ENCODE measurements at regions not wholly inside any gene's neighbourhood (a gene's known extent, or its start where the extent isn't known, plus 50 kb on each side); places are given as distances from the start of the nearest gene placed in this dataset.

DNA sequence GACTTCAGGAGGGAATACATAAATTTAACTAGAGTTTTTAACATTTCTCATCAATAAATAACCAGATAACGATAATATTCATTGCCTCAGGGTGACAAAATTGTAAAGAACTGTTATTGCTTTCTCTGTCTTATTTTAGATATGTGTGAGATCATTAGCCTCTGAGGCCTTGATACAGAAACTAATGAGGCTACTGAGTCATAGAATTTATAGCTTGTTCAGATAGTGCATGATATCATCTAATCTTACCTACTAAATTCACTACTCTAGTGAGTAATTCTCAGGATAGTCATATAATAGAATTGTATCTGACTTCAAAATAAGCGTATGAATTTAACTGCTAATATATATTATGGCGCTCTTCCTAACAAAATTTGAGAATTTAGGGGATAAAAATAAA, 360.8 kb upstream of the KLHL1 start:
- DNase-seq: no peak

- peak in 1 of 2 experiments; percentile 10 for DNase-seq
Measured at GRCh38 chr13:70457474-70457873, 349.2 kb upstream of the KLHL1 start.

GRCh38 chr13:70448820-70449219, 340.6 kb upstream of the KLHL1 start:
- DNase-seq: no peak

DNA sequence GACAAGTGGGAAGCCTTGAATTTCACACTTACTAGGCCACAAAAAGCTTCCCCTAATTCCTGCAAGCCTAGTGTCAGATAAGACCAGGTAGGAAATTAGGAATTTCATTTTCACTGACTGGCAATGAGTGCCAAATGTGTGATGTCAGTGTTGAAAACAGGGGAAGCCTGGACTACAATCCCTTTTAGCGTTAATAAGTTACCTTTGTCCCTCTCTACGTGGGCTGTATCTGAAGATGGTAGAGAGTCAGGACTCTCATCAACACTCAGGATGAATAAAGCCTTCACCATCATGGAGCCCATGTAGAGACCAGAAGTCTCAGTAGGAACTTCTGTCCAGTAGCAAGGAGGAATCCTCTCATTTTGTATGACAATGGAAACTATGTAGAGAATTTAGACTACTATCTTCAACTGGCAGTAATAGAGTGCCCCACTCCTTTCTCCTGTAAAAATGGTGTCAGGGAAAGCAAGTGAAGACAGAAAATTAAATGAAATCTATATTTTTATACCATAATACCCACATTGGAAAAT, 324.1 kb upstream of the KLHL1 start:
- no peak for DNase-seq

DNA sequence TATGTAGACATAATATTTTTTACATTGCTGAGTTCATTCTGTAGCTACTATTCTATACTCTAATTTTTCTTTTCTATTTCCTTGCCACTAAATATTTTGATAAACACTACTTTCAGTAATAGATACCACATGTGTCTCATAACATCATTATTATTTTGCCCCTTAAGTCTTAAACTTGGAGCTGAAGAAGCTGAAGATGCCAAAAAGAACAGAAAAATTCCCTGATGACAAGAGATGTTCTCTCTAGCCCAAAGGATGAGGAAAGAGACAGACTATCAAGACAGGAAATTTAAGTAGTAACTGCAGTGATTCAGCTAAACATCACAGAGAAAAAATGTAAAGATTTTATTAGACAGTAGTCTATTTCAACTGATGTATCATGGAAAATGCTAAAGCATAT, 322.0 kb upstream of the KLHL1 start:
- no peak for DNase-seq

DNA sequence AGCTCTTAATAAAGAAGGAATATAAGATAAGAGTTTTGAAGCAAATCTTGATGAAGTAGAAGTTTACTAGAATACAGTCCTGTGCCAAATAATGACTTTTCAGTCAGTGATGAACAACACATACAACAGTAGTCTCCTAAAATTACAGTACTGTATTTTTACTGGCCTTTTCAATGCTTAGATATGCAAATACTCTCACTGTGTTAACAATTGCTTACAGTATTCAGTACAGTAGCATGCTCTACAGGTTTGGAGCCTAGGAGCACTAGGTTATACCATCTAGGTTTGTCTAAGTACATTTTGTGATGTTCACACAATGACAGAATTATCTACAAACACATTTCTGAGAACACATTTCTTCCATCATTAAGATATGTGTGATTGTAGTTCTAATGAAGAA, 316.7 kb upstream of the KLHL1 start:
- DNase-seq: no peak

DNA sequence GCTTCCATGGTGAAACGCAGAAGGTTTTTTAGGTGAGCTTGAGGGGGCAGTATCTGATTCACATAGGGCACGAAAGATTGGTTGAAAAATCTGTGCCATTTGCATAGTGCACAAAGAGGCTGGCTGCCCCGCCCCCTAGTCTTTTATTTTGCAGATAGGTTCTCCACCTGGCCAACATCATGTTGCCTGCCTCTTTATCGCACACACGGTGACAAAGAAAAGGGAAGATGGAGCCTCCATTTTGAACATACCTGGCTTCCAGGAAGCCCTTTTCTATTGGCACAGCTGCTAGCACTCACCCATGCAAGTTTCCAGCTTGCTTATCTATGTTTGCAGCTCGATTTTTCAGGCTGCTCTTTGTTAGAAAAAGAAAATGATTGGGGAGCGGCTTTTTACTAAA, 316.2 kb upstream of the KLHL1 start:
- DNase-seq: no peak

- no peak for DNase-seq
Measured at GRCh38 chr13:70415136-70415535, 306.9 kb upstream of the KLHL1 start.

GRCh38 chr13:70408865-70409264, 300.6 kb upstream of the KLHL1 start:
- no peak for DNase-seq

- no peak for DNase-seq
Measured at GRCh38 chr13:70407486-70407885, 299.2 kb upstream of the KLHL1 start.

DNA sequence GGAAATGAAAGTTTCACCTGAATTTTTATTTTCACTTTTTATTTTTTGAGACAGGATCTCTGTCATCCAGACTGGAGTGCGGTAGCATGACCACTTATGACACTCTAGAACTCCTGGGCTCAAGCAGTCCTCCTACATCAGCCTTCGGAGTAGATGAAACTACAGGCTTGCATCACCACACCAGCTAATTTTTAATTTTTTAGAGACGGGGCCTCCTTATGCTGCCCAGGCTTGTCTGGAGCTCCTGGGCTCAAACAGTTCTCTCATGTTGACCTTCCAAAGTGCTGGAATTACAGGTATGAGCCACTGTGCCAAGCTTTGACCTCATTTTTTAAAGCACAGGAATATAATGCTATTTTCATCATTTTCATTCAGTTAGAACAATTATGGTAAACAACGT, 297.0 kb upstream of the KLHL1 start:
- no peak for DNase-seq

DNA sequence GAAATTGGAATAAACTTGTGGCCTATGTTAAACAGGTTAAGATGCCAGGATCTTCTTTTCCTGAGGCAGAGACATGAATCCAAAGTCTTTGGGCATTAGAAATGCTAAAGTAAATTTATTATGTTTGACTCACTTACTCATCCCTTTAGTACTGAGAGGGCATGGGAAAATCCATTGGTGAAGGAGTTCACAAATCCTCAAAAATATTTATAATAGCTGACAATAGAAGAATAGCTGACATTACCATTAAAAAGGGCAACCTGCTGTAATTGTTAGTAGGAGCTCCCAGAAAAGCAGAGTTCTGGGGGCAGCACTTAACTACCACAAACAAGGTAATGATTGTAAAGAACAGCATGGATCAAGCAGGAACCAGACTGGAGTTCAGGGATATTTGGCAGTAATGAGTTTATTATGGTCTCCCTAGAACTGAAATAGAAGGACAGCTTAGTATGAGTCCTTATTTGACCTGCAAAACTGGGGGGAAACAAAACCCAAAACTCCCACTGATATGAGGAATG, 285.8 kb upstream of the KLHL1 start:
- DNase-seq: no peak

DNA sequence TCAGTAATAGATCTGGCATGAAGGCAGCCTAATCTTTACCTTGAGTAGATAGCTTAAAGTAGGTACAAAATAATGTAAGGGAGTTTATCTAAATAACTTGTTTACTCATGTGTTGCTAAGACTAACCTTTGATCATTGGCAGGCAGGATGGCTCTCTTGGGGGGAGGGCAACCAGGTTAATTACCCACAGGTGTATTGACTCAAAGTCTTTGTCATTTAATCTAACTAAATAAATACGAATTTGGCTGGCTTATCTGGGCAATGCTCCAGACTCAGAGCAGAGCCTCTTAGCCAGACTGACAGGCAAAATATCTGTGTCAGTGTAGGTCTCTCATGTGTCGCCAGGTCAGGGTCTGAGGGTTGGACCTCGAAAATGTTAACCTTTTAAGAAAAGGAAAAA, 283.4 kb upstream of the KLHL1 start:
- DNase-seq: peak; percentile 71 to 74

GRCh38 chr13:70390968-70391367, 282.7 kb upstream of the KLHL1 start:
- DNase-seq: no peak

GRCh38 chr13:70390064-70390463, 281.8 kb upstream of the KLHL1 start:
- DNase-seq: no peak

- DNase-seq: no peak
Measured at GRCh38 chr13:70388935-70389334, 280.7 kb upstream of the KLHL1 start.

- DNase-seq: no peak
Measured at GRCh38 chr13:70386919-70387318, 278.7 kb upstream of the KLHL1 start.

GRCh38 chr13:70385852-70386251, 277.6 kb upstream of the KLHL1 start:
- DNase-seq: no peak

- DNase-seq: no peak
Measured at GRCh38 chr13:70384156-70384555, 275.9 kb upstream of the KLHL1 start.

GRCh38 chr13:70380809-70381208, 272.6 kb upstream of the KLHL1 start:
- no peak for DNase-seq

GRCh38 chr13:70375718-70376117, 267.5 kb upstream of the KLHL1 start:
- no peak for DNase-seq

DNA sequence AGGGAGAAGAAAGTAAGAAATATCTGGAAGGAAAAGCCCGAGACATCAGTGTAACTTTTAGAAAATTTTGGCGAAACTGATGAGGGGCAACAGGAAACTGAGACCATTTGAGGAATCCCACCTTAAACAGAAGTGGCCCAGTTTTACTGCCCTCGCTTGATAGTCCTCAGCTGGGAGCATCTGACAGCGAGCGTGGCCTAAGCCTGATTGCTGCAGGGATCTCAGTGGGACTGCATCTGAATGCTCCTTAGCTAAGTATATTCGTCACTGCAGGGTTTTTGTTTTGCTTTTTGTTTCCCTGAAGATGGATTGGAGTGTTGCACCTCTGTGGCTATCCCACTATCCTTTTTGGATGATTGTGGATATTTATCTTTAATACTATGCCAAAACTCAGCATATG, 262.7 kb upstream of the KLHL1 start:
- DNase-seq: no peak

DNA sequence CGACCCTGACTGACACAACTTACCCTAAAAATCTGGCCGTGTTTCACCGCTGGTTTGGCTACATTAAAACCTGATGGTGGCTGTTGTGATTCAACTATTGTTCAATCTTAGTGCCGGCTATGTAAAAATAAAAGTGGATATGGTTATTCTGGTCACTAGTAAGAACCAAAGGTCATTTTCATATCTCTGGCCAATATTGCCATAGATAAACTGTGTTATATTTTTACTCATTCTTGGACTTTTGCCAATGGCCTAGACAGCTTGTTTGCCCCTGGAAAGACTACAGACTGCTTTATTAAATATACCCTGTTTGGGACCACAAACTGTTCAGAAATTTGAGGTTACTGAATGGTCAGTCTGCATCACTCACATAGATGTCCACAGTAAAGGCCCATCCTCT, 258.5 kb upstream of the KLHL1 start:
- no peak for DNase-seq

DNA sequence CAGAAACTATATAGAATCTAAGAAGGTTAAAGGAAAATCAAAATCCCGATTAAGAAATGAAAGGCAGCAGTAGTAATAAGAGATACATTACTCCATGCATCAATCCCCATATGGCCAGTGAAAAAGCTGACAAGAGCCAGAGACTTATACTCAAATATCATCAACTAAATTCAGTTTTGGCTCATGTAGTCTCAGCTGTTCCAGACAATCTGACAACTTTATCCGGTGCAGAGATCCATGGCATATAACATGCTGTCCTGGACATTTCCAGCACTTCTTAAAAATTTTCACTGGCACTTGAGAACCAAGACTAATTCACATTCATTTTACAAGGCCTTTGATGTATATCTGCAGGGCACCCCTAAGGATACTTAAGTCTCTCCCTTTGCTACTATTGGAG, 255.7 kb upstream of the KLHL1 start:
- no peak for DNase-seq

GRCh38 chr13:70362820-70363570, 254.7 kb upstream of the KLHL1 start:
- no peak for DNase-seq

Measured in SHP77 (cell line).